MM.1S (cell line): ENCODE measurements at regions not wholly inside any gene's neighbourhood (a gene's known extent, or its start where the extent isn't known, plus 50 kb on each side); places are given as distances from the start of the nearest gene placed in this dataset.

Experiments
- DNase-seq: peaks from one replicate; pipeline ENCODE4 v3.0.0-alpha.2; 2015
- H2AFZ ChIP-seq: fragments of 300-600 bp; sonication (generic); 2 replicates; pipeline ENCODE4 v1.6.0; 2016; ENCODE audit warnings: antibody characterized with exemption, low read length
- H3F3A ChIP-seq: fragments of 300-600 bp; sonication (generic); 2 replicates; pipeline ENCODE4 v1.6.1; 2016; ENCODE audit warnings: mild to moderate bottlenecking, antibody characterized with exemption, low read length, moderate library complexity, mixed read lengths; ENCODE audit not compliant: insufficient read depth
- H3K27ac ChIP-seq: fragments of 300-600 bp; sonication (generic); 2 replicates; pipeline ENCODE4 v1.5.1; 2016; ENCODE audit warnings: mild to moderate bottlenecking, low read length
- H3K27me3 ChIP-seq: fragments of 300-600 bp; sonication (generic); replicated peaks from 2 replicates; pipeline ENCODE4 v1.6.0; 2016; ENCODE audit warnings: low read length; ENCODE audit not compliant: insufficient read depth
- H3K36me3 ChIP-seq: fragments of 300-600 bp; sonication (generic); replicated peaks from 2 replicates; pipeline ENCODE4 v1.6.1; 2016; ENCODE audit warnings: mild to moderate bottlenecking, low read length, mixed read lengths; ENCODE audit not compliant: insufficient read depth
- H3K4me1 ChIP-seq: fragments of 300-600 bp; sonication (generic); 2 replicates; pipeline ENCODE4 v1.6.1; 2016; ENCODE audit warnings: low read length, mixed read lengths
- H3K4me2 ChIP-seq: fragments of 300-600 bp; sonication (generic); 2 replicates; pipeline ENCODE4 v1.6.0; 2016; ENCODE audit warnings: low read depth, low read length
- H3K4me3 ChIP-seq: fragments of 300-600 bp; sonication (generic); 2 replicates; pipeline ENCODE4 v1.5.1; 2016; ENCODE audit warnings: low read length, mixed read lengths
- H3K79me2 ChIP-seq: fragments of 300-600 bp; sonication (generic); 2 replicates; pipeline ENCODE4 v1.6.1; 2016; ENCODE audit warnings: mixed run types, low read length, mixed read lengths
- H3K9ac ChIP-seq: fragments of 300-600 bp; sonication (generic); 2 replicates; pipeline ENCODE4 v1.6.1; 2016; ENCODE audit warnings: low read length, mixed read lengths
- H3K9me2 ChIP-seq: fragments of 300-600 bp; sonication (generic); replicated peaks from 2 replicates; pipeline ENCODE4 v1.6.1; 2016; ENCODE audit warnings: mild to moderate bottlenecking, low read length, mixed read lengths; ENCODE audit not compliant: insufficient read depth
- H3K9me3 ChIP-seq: fragments of 300-600 bp; sonication (generic); replicated peaks from 2 replicates; pipeline ENCODE4 v1.6.1; 2016; ENCODE audit warnings: mild to moderate bottlenecking, low read length, mixed read lengths; ENCODE audit not compliant: insufficient read depth
- H4K20me1 ChIP-seq: fragments of 300-600 bp; sonication (generic); 2 replicates; pipeline ENCODE4 v1.6.1; 2016; ENCODE audit warnings: mild to moderate bottlenecking, low read length, moderate library complexity, mixed read lengths; ENCODE audit not compliant: insufficient read depth
- CTCF ChIP-seq: fragments of 300-600 bp; sonication (generic); IDR thresholded peaks from 2 replicates; pipeline ENCODE4 v1.5.1; 2016; ENCODE audit warnings: antibody characterized with exemption, low read length, mixed read lengths
- EZH2 ChIP-seq: fragments of 300-600 bp; sonication (generic); optimal IDR thresholded peaks from 2 replicates; pipeline ENCODE3; 2017; ENCODE audit warnings: low read depth, mild to moderate bottlenecking, antibody characterized with exemption, low read length, mixed read lengths
- EZH2phosphoT487 ChIP-seq: fragments of 300-600 bp; sonication (generic); IDR thresholded peaks from 2 replicates; pipeline ENCODE4 v1.6.1; 2018; ENCODE audit warnings: antibody characterized with exemption, low read length

- no peak for TF ChIP-seq EZH2
- TF ChIP-seq CTCF: no peak
- TF ChIP-seq EZH2phosphoT487: no peak
- Histone ChIP-seq H3K4me2 (no peak overlapping the region), H2AFZ (no peak overlapping the region), H3K9ac (no peak overlapping the region), H3K4me3 (no peak overlapping the region), H3K4me1 (no peaks in the 10 kb centered on the region), H3K27me3 (no peaks in the 10 kb centered on the region), H4K20me1 (no peaks in the 10 kb centered on the region), H3K36me3 (no peaks in the 10 kb centered on the region), H3K9me2 (no peaks in the 10 kb centered on the region), H3K27ac (no peak overlapping the region), H3K79me2 (no peaks in the 10 kb centered on the region), H3F3A (no peaks in the 10 kb centered on the region), H3K9me3 (no peaks in the 10 kb centered on the region)
- no peak for DNase-seq
Measured at GRCh38 chr13:106197496-106197895, 338.0 kb downstream of the EFNB2 start.

GRCh38 chr13:106187501-106188095 is 347.9 kb downstream of the EFNB2 start:
- DNase-seq: no peak
- no peak overlapping the region for H2AFZ ChIP-seq
- no peaks in the 10 kb centered on the region for H3K4me1 ChIP-seq
- no peaks in the 10 kb centered on the region for H4K20me1 ChIP-seq
- no peak overlapping the region for H3K9ac ChIP-seq
- H3K27me3 ChIP-seq: no peaks in the 10 kb centered on the region
- TF ChIP-seq EZH2: no peak
- TF ChIP-seq CTCF: no peak
- no peak for TF ChIP-seq EZH2phosphoT487
- no peaks in the 10 kb centered on the region for H3K79me2 ChIP-seq
- no peaks in the 10 kb centered on the region for H3K9me2 ChIP-seq
- no peak overlapping the region for H3K27ac ChIP-seq
- H3F3A ChIP-seq: no peaks in the 10 kb centered on the region
- no peak overlapping the region for H3K4me2 ChIP-seq
- no peak overlapping the region for H3K4me3 ChIP-seq
- H3K9me3 ChIP-seq: no peaks in the 10 kb centered on the region
- H3K36me3 ChIP-seq: no peaks in the 10 kb centered on the region

GRCh38 chr13:106187101-106187500 is 348.4 kb downstream of the EFNB2 start:
- Histone ChIP-seq H3K9me2 (no peaks in the 10 kb centered on the region), H3K79me2 (no peaks in the 10 kb centered on the region), H3K4me2 (no peak overlapping the region), H3K36me3 (no peaks in the 10 kb centered on the region), H3K27ac (no peak overlapping the region), H3K9ac (no peak overlapping the region), H3K4me1 (no peaks in the 10 kb centered on the region), H4K20me1 (no peaks in the 10 kb centered on the region), H3K27me3 (no peaks in the 10 kb centered on the region), H3K4me3 (no peak overlapping the region), H3F3A (no peaks in the 10 kb centered on the region), H2AFZ (no peak overlapping the region), H3K9me3 (no peaks in the 10 kb centered on the region)
- TF ChIP-seq EZH2 (no peak), EZH2phosphoT487 (no peak), CTCF (no peak)
- no peak for DNase-seq
